GM12891 (cell line): ENCODE measurements at regions not wholly inside any gene's neighbourhood (a gene's known extent, or its start where the extent isn't known, plus 50 kb on each side); places are given as distances from the start of the nearest gene placed in this dataset.

Experiments
- PAX5 ChIP-seq: IDR thresholded peaks from 2 replicates; pipeline ENCODE4 v1.6.1; 2011; ENCODE audit warnings: low read length, moderate library complexity, mild to moderate bottlenecking; ENCODE audit not compliant: insufficient read depth, severe bottlenecking
- POLR2A ChIP-seq: IDR thresholded peaks from 2 replicates; pipeline ENCODE4 v1.6.1; 2011; ENCODE audit warnings: low read depth, low read length, control low read depth
- POLR2AphosphoS5 ChIP-seq: IDR thresholded peaks from 2 replicates; pipeline ENCODE4 v1.6.1; 2011; ENCODE audit warnings: low read depth, low read length, control low read depth
- POU2F2 ChIP-seq: IDR thresholded peaks from 2 replicates; pipeline ENCODE4 v1.6.1; 2011; ENCODE audit warnings: low read depth, mild to moderate bottlenecking, control low read depth, low read length, moderate library complexity
- SPI1 ChIP-seq: IDR thresholded peaks from 2 replicates; pipeline ENCODE4 v1.6.1; 2011; ENCODE audit warnings: low read depth, low read length, control low read depth
- TAF1 ChIP-seq: IDR thresholded peaks from 2 replicates; pipeline ENCODE4 v1.6.1; 2011; ENCODE audit warnings: low read depth, low read length, control low read depth

GRCh38 chr11:39678996-39679395, 1780.5 kb downstream of the LRRC4C start:
- TF ChIP-seq TAF1 = no peak
- TF ChIP-seq POLR2A = no peak
- TF ChIP-seq POLR2AphosphoS5 = no peak
- no peak for TF ChIP-seq SPI1
- no peak for TF ChIP-seq POU2F2
- no peak for TF ChIP-seq PAX5
